ENCODE measurements at regions not wholly inside any gene's neighbourhood (a gene's known extent, or its start where the extent isn't known, plus 50 kb on each side); places are given as distances from the start of the nearest gene placed in this dataset.

DNA sequence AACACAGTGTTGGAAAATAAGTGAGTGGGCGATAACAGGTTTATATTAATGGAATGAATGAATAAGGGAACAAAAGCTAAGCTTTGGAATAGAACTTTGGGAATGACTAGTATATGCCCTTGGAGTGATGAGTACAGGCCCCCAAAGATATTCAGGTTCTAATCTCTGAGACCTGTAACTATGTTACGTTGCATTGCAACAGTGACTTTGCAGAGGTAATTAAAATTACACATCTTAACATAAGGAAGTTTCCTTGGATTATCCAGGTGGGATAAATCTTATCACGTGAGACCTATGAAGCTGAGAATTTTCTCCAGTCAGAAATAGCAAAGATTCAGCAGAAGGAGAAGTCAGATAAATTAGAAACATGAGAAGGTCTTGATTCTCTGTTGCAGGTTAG, 661.5 kb upstream of the LINC00305 start:
- H3K27ac ChIP-seq, result no peak overlapping the region
- TF ChIP-seq ZFX (IDR thresholded peaks at IDR 0.05), result no peak

DNA sequence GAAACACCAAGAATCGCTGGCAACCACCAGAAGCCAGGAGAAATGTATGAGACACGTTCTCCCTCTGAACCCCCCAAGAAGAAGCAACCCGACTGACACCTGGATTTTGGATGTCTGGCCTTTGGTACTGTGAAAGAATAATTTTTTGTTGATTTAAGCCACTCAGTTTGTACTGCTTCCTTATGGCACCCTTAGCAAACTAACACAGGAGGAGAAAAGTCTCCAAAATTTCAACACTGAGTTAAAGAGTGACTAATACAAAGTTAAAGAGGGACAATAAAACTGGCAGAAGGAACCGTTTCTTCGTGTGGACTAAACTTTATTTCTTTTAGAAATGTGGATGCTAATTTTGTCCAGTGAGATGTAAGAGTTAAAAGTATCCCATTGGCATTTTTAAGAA, 660.9 kb upstream of the LINC00305 start:
- H3K27ac ChIP-seq, result no peak overlapping the region
- no peak for TF ChIP-seq ZFX (IDR thresholded peaks at IDR 0.05)
- TF ChIP-seq, protein P1, sequence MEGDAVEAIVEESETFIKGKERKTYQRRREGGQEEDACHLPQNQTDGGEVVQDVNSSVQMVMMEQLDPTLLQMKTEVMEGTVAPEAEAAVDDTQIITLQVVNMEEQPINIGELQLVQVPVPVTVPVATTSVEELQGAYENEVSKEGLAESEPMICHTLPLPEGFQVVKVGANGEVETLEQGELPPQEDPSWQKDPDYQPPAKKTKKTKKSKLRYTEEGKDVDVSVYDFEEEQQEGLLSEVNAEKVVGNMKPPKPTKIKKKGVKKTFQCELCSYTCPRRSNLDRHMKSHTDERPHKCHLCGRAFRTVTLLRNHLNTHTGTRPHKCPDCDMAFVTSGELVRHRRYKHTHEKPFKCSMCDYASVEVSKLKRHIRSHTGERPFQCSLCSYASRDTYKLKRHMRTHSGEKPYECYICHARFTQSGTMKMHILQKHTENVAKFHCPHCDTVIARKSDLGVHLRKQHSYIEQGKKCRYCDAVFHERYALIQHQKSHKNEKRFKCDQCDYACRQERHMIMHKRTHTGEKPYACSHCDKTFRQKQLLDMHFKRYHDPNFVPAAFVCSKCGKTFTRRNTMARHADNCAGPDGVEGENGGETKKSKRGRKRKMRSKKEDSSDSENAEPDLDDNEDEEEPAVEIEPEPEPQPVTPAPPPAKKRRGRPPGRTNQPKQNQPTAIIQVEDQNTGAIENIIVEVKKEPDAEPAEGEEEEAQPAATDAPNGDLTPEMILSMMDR (conservative IDR thresholded peaks at IDR 0.05), result no peak

DNA sequence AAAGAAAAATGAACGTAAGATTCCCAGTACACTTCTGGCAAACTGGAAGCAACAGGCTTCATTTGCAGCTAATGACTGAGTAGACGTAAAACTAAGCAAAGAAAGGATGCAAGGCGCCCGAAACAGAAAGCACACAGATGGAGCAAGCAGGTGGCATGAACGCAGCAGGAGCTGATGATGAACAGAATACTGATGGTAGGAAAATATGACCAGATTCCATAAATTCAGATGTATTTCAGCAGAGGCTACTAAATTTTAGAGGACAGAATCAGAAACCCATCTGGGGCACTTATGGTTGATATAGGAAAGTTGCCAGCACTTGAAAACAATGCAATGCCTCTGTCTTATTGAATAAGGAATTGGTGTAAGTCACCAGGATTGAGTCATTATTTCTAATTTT, 658.7 kb upstream of the LINC00305 start:
- no peak for TF ChIP-seq ZFX (IDR thresholded peaks at IDR 0.05)
- TF ChIP-seq, protein P1 (conservative IDR thresholded peaks at IDR 0.05), result no peak
- no peak overlapping the region for H3K27ac ChIP-seq

DNA sequence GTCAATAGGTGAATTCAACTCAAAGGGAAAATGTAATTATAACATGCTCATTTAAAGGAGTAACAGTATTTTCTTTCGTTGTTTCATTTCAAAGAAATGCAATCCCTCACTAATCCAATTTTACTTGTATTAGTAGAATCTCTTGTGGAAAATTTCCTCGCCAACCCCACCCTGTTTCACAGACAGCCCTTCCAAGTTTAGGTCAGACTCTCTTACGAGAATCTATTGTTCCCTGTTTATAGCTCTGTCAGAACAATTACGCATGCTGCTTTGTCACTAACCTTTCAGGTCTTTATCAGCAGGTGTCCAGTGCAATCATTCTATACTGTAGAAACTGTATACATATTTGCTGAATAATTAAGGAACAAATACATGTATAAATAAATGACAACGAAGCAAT, 657.8 kb upstream of the LINC00305 start:
- TF ChIP-seq ZFX (IDR thresholded peaks at IDR 0.05), result no peak
- TF ChIP-seq, protein P1 (conservative IDR thresholded peaks at IDR 0.05), result no peak
- H3K27ac ChIP-seq, result no peak overlapping the region

DNA sequence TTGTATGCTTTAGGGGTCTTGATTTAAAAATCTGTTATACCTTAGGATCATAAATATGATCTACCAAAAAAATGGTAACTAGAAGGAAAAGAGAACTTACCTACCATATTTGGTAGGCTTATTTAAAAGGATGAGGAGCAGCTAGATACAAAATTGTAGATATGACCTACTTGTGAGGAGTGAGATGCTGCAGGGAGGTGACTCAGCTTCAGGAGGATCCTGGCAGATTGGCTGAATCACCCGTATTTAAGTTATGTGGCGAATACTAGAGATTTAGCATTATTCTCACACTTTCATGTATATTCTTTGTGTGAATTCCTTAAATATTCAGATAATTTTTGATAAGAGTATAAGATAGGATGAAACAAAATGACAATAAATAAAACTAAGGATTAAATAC, 657.3 kb upstream of the LINC00305 start:
- no peak overlapping the region for H3K27ac ChIP-seq
- TF ChIP-seq ZFX (IDR thresholded peaks at IDR 0.05), result no peak
- TF ChIP-seq, protein P1 (conservative IDR thresholded peaks at IDR 0.05), result no peak

DNA sequence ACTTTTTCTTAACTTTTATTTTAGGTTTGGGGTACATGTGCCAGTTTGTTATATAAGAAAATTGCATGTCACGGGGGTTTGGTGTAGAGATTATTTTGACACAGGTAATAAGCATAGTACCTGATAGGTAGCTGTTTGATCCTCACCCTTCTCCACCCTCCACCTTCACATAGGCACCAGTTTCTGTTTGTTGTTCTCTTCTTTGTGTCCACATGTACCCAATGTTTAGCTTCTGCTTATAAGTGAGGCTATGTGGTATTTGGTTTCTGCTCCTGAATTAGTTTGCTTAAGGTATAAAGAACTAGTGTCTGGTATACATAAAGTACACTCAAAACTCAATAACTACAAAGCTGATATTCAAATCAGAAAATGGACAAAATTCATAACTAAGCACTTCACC, 654.6 kb upstream of the LINC00305 start:
- TF ChIP-seq, protein P1 (conservative IDR thresholded peaks at IDR 0.05), result no peak
- TF ChIP-seq ZFX (IDR thresholded peaks at IDR 0.05), result no peak
- H3K27ac ChIP-seq, result no peak overlapping the region

DNA sequence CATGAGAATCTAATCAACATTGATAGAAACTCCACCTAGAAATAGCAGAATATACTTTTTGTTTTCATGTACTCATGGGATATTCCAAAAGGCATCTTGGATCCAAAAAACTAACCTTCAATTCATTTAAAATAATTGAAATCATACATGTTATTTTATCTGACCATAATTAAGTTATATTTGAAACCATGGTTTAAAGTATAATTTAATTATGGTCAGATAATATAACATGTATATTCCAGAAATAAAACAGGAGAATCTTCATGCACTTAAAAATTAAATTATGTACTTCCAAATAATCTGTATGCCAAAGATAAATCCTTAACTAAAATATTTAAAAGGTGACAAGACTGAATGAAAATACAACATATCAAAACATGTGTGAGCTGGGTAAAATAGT, 651.3 kb upstream of the LINC00305 start:
- TF ChIP-seq ZFX (IDR thresholded peaks at IDR 0.05), result no peak
- TF ChIP-seq, protein P1 (conservative IDR thresholded peaks at IDR 0.05), result no peak
- H3K27ac ChIP-seq, result no peak overlapping the region

DNA sequence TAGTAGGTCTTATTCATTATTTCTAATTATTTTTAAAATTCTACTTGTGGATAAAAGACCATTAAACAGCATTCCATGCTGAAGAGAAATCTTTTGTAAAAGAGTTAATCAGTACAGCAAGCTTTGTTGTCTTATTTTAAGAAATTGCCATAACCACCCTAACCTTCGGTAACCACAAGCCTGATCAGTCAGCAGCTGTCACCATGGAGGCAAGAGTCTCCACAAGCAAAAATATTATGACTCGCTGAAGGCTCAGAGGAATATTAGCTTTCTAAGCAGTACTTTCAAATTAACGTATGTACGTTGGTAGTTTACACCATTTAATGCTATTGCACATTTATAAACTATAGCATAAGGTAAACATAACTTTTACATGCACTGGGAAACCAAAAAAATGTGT, 650.5 kb upstream of the LINC00305 start:
- TF ChIP-seq ZFX (IDR thresholded peaks at IDR 0.05), result no peak
- TF ChIP-seq, protein P1 (conservative IDR thresholded peaks at IDR 0.05), result no peak
- no peak overlapping the region for H3K27ac ChIP-seq
